Astrocyte (in vitro differentiated cells and primary cell): ENCODE measurements at regions not wholly inside any gene's neighbourhood (a gene's known extent, or its start where the extent isn't known, plus 50 kb on each side); places are given as distances from the start of the nearest gene placed in this dataset.

Experiments
- CTCF ChIP-seq: IDR thresholded peaks from 2 replicates; pipeline ENCODE4 v1.5.1; 2011; ENCODE audit warnings: low read depth, mild to moderate bottlenecking, inconsistent platforms, low read length, moderate library complexity; ENCODE audit not compliant: insufficient read depth
- EZH2 ChIP-seq: IDR thresholded peaks from 2 replicates; pipeline ENCODE4 v1.6.1; 2012; ENCODE audit warnings: mild to moderate bottlenecking, low read length, inconsistent platforms; ENCODE audit not compliant: insufficient read depth

- TF ChIP-seq CTCF = no peak
- TF ChIP-seq EZH2 = no peak
Observed at GRCh38 chr7:124247691-124248090, 214.8 kb upstream of the TMEM229A start.
